ENCODE measurements at regions not wholly inside any gene's neighbourhood (a gene's known extent, or its start where the extent isn't known, plus 50 kb on each side); places are given as distances from the start of the nearest gene placed in this dataset.

- no peak for DNase-seq (ENCODE audit: low read depth)
Observed at GRCh38 chr4:1542516-1543320, 136.5 kb upstream of the NKX1-1 start.

- DNase-seq (ENCODE audit: low read depth), result no peak
Observed at GRCh38 chr4:1542226-1542490, 135.9 kb upstream of the NKX1-1 start.

- no peak for DNase-seq (ENCODE audit: low read depth)
Observed at GRCh38 chr4:1541449-1542225, 135.4 kb upstream of the NKX1-1 start.

- no peak for DNase-seq (ENCODE audit: low read depth)
Observed at GRCh38 chr4:1540601-1541375, 134.5 kb upstream of the NKX1-1 start.

- no peak for DNase-seq (ENCODE audit: low read depth)
Observed at GRCh38 chr4:1539859-1540600, 133.8 kb upstream of the NKX1-1 start.

- no peak for DNase-seq (ENCODE audit: low read depth)
Observed at GRCh38 chr4:1538941-1539772, 132.9 kb upstream of the NKX1-1 start.

GRCh38 chr4:1538096-1538410 lies 131.8 kb upstream of the NKX1-1 start:
- no peak for DNase-seq (ENCODE audit: low read depth)

- no peak for DNase-seq (ENCODE audit: low read depth)
Observed at GRCh38 chr4:1537410-1538095, 131.3 kb upstream of the NKX1-1 start.

GRCh38 chr4:1536579-1537409 lies 130.6 kb upstream of the NKX1-1 start:
- no peak for DNase-seq (ENCODE audit: low read depth)

GRCh38 chr4:1535926-1536578 lies 129.8 kb upstream of the NKX1-1 start:
- DNase-seq (ENCODE audit: low read depth), result no peak

- DNase-seq (ENCODE audit: low read depth), result no peak
Observed at GRCh38 chr4:1534876-1535526, 128.8 kb upstream of the NKX1-1 start.

- DNase-seq (ENCODE audit: low read depth), result no peak
Observed at GRCh38 chr4:1534095-1534872, 128.0 kb upstream of the NKX1-1 start.

GRCh38 chr4:1533501-1534064 lies 127.3 kb upstream of the NKX1-1 start:
- DNase-seq (ENCODE audit: low read depth), result peak; percentile 6

- DNase-seq (ENCODE audit: low read depth), result no peak
Observed at GRCh38 chr4:1532549-1533395, 126.5 kb upstream of the NKX1-1 start.

- DNase-seq (ENCODE audit: low read depth), result no peak
Observed at GRCh38 chr4:1531683-1532548, 125.7 kb upstream of the NKX1-1 start.

- no peak for DNase-seq (ENCODE audit: low read depth)
Observed at GRCh38 chr4:1530356-1530755, 124.1 kb upstream of the NKX1-1 start.
